ENCODE measurements at regions not wholly inside any gene's neighbourhood (a gene's known extent, or its start where the extent isn't known, plus 50 kb on each side); places are given as distances from the start of the nearest gene placed in this dataset.

GRCh38 chr1:194809215-194809614 lies 1622.8 kb upstream of the B3GALT2 start:
- Histone ChIP-seq H3K9me3 (ENCODE audit: insufficient read depth, low read depth) (no peaks in the 10 kb centered on the region; the same call in 1 of the 2 replicates), H3K4me3 (no peak overlapping the region), H3K27ac (no peak overlapping the region), H3K4me1 (replicated peaks; ENCODE audit: insufficient read depth) (no peaks in the 10 kb centered on the region), H2AFZ (no peak overlapping the region), H3K79me2 (ENCODE audit: low read depth) (no peaks in the 10 kb centered on the region), H4K20me1 (ENCODE audit: insufficient read depth) (no peaks in the 10 kb centered on the region), H3F3A (ENCODE audit: insufficient read depth, low read depth) (no peaks in the 10 kb centered on the region), H3K36me3 (ENCODE audit: low read depth) (no peaks in the 10 kb centered on the region), H3K27me3 (ENCODE audit: insufficient read depth, low read depth) (no peaks in the 10 kb centered on the region), H3K9me2 (ENCODE audit: insufficient read depth) (no peaks in the 10 kb centered on the region), H3K4me2 (no peak overlapping the region)
- no peak for DNase-seq
- no TSS peak for BruUV-seq (replicated peaks)
- CTCF ChIA-PET = no interaction called here
- intact Hi-C loops (cut with micrococcal nuclease; ENCODE audit: unreplicated experiment) = no loop called here
- TF ChIP-seq EZH2 (IDR thresholded peaks at IDR 0.05; ENCODE audit: low read depth) (no peak), CTCF (conservative IDR thresholded peaks at IDR 0.05) (no peak)
- POLR2A ChIA-PET (ENCODE audit: unreplicated experiment) = no interaction called here

GRCh38 chr1:194807530-194808220 lies 1621.3 kb upstream of the B3GALT2 start:
- Histone ChIP-seq H3K4me3 (no peak overlapping the region), H3K27me3 (ENCODE audit: insufficient read depth, low read depth) (no peaks in the 10 kb centered on the region), H3F3A (ENCODE audit: insufficient read depth, low read depth) (no peaks in the 10 kb centered on the region), H2AFZ (no peak overlapping the region), H3K27ac (no peak overlapping the region), H3K4me1 (replicated peaks; ENCODE audit: insufficient read depth) (no peaks in the 10 kb centered on the region), H3K9me2 (ENCODE audit: insufficient read depth) (no peaks in the 10 kb centered on the region), H3K4me2 (no peak overlapping the region), H4K20me1 (ENCODE audit: insufficient read depth) (no peaks in the 10 kb centered on the region), H3K36me3 (ENCODE audit: low read depth) (no peaks in the 10 kb centered on the region), H3K9me3 (ENCODE audit: insufficient read depth, low read depth) (no peaks in the 10 kb centered on the region; the same call in 1 of the 2 replicates), H3K79me2 (ENCODE audit: low read depth) (no peaks in the 10 kb centered on the region)
- ChIA-PET CTCF (no interaction called here), POLR2A (ENCODE audit: unreplicated experiment) (no interaction called here)
- intact Hi-C loops (cut with micrococcal nuclease; ENCODE audit: unreplicated experiment) = no loop called here
- no TSS peak for BruUV-seq (replicated peaks)
- no peak for DNase-seq
- TF ChIP-seq CTCF (conservative IDR thresholded peaks at IDR 0.05) (no peak), EZH2 (IDR thresholded peaks at IDR 0.05; ENCODE audit: low read depth) (no peak)

GRCh38 chr1:194802572-194802971 lies 1616.2 kb upstream of the B3GALT2 start:
- TF ChIP-seq EZH2 (IDR thresholded peaks at IDR 0.05; ENCODE audit: low read depth) = no peak
- TF ChIP-seq CTCF (conservative IDR thresholded peaks at IDR 0.05) = no peak
- intact Hi-C loops (cut with micrococcal nuclease; ENCODE audit: unreplicated experiment) = no loop called here
- H3K36me3 ChIP-seq (ENCODE audit: low read depth) = no peaks in the 10 kb centered on the region
- no peak for DNase-seq
- POLR2A ChIA-PET (ENCODE audit: unreplicated experiment) = no interaction called here
- no TSS peak for BruUV-seq (replicated peaks)
- H3K79me2 ChIP-seq (ENCODE audit: low read depth) = no peaks in the 10 kb centered on the region
- H2AFZ ChIP-seq = no peak overlapping the region
- H3K27ac ChIP-seq = no peak overlapping the region
- H3K4me3 ChIP-seq = no peak overlapping the region
- no peaks in the 10 kb centered on the region for H4K20me1 ChIP-seq (ENCODE audit: insufficient read depth)
- no peaks in the 10 kb centered on the region for H3K27me3 ChIP-seq (ENCODE audit: insufficient read depth, low read depth)
- H3K4me2 ChIP-seq = no peak overlapping the region
- no peaks in the 10 kb centered on the region for H3K9me3 ChIP-seq (ENCODE audit: insufficient read depth, low read depth)
- H3F3A ChIP-seq (ENCODE audit: insufficient read depth, low read depth) = no peaks in the 10 kb centered on the region
- CTCF ChIA-PET = no interaction called here
- H3K9me2 ChIP-seq (ENCODE audit: insufficient read depth) = no peaks in the 10 kb centered on the region; the same call in 1 of the 2 replicates
- no peaks in the 10 kb centered on the region for H3K4me1 ChIP-seq (replicated peaks; ENCODE audit: insufficient read depth)

All from PC-9 (cell line).